ENCODE measurements at regions not wholly inside any gene's neighbourhood (a gene's known extent, or its start where the extent isn't known, plus 50 kb on each side); places are given as distances from the start of the nearest gene placed in this dataset.
A peak's percentile ranks its signal among the peaks of the same experiment; 100 is the strongest.
"Not testable (repeated sequence)": the region's sequence is repeated elsewhere in the genome, so short reads cannot be mapped to it uniquely, and the experiment has no call there.

DNA sequence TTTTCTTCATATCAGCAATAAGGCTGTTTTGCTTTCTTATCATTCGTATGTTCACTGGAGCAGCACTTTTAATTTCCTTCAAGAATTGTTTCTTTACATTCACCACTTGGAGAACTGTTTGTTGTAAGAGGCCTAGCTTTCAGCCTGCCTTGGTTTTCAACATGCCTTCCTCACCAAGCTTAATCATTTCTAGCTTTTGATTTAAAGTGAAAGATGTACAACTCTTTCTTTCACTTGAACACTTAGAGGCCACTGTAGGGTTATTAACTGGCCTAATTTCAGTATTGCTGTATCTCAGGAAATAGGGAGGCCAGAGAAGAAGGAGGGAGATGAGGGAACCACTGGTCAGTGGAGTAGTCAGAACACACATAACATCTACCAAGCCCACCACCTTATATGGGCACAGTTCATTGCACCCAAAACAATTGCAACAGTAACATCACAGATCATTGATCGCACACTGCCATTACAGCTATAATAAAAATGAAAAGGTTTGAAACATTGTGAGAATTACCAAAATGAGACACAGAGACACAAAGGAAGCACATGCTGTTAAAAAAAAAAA is 181.4 kb upstream of the TUBA3C start:
- ATAC-seq (no peak), DNase-seq (ENCODE audit: low spot score) (no peak)

GRCh38 chr13:19359697-19360096 is 178.1 kb upstream of the TUBA3C start:
- DNase-seq (ENCODE audit: low spot score); ATAC-seq: not testable (repeated sequence)

DNA sequence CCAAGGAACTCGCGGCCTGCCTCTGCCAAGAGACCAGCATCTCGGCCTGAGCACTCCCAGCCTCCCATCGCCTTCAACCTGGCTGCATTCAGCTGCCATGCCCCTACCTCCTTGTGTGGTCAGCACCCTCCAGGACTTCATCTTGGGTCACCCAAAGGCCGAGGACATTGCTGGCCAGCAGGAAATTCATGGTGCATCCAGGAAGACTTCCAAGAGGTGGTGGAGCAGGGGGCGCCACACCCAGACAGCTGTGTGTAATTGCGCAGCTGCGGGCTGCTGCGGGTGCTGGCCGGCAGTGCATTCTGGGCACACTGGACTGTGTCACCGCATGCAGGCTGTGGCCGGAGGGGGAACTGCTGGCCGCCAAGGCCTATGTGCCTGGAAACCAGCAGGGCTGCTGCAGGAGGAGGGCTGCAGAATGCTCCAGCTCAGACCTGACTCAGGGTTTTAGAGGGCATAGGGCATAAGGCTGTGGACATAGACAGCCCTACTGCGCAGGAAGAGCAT is 164.3 kb upstream of the TUBA3C start:
- no peak for DNase-seq (ENCODE audit: low spot score)
- ATAC-seq: no peak

GRCh38 chr13:19345158-19345557 is 163.5 kb upstream of the TUBA3C start:
- DNase-seq (ENCODE audit: low spot score): no peak

DNA sequence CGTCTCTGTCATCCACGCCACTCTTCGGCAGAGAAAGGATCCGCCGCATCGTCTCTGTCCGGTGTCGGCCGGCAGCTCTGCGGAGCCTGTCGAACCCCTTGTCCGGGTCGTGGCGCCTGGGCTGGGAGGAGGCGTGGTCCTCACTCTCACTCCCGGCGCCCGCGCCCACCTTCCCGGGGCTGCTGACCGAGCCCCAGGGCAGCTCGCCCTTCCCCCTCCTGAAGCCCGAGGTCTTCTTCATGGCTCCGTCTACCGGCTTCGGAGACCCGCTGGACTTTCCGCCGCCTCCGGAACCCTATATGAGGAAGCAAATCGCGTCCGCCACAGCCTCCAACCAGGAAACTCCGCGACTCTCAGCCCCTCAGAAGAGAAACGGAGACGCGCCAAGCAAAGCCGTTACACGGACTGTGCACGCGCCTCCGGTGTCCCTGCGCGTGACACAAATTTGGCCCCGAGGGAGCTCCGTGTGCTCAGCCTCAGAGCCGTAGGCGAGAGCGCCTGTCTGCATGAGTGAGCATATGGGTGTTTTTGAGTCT is 163.0 kb upstream of the TUBA3C start:
- DNase-seq (ENCODE audit: low spot score): not testable (repeated sequence)
- peak; percentile 46 for ATAC-seq

More at GRCh38 chr13:19345158-19345557, 163.5 kb upstream of the TUBA3C start:
- no peak for ATAC-seq

DNA sequence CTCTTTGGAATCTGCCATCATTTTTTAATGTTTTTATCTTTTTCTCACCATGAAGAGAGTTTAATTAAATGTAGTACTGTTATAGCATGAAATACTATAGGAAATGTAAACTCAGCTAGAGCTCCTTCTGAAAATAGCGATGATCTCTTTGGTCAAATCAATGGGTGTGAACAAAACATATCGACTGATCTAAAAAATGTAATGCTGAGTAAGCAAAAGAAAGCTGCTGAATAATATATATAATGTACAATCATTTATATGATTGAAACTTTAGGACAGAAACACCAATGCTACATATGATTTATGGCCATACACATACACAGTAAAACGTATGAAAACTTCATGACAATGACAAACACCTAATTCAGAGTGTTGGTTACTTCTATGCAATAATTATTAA is 150.8 kb upstream of the TUBA3C start:
- DNase-seq (ENCODE audit: low spot score) (no peak), ATAC-seq (no peak)

DNA sequence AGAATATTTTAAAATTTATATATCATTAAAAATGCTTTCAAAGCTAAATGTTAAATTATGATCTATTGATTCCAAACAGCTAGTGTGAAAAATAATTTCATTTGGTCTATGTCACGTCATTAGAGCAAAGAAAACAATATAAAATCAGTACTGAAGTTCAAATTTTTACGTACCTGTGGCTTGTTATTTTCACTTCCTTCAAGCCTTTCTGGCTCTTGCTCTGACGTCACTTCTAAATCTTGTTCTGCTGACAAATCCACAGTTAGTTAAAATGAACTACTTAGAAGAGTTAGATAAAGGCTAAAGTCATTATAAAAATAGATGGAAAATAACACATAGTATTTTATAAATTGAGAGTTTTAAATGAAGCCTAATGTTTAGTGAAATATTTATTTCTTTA is 147.7 kb upstream of the TUBA3C start:
- no peak for ATAC-seq

GRCh38 chr13:19324325-19324724 is 142.7 kb upstream of the TUBA3C start:
- ATAC-seq: no peak
- no peak for DNase-seq (ENCODE audit: low spot score)

More for the DNA sequence above, 147.7 kb upstream of the TUBA3C start:
- no peak for DNase-seq (ENCODE audit: low spot score)

- DNase-seq (ENCODE audit: low spot score): no peak
- no peak for ATAC-seq
These were observed 139.6 kb upstream of the TUBA3C start for GRCh38 chr13:19321222-19321621.

GRCh38 chr13:19305434-19305833 is 123.8 kb upstream of the TUBA3C start:
- no peak for DNase-seq (ENCODE audit: low spot score)
- no peak for ATAC-seq

GRCh38 chr13:19289180-19289579 is 107.6 kb upstream of the TUBA3C start:
- ATAC-seq: no peak
- DNase-seq (ENCODE audit: low spot score): no peak

DNA sequence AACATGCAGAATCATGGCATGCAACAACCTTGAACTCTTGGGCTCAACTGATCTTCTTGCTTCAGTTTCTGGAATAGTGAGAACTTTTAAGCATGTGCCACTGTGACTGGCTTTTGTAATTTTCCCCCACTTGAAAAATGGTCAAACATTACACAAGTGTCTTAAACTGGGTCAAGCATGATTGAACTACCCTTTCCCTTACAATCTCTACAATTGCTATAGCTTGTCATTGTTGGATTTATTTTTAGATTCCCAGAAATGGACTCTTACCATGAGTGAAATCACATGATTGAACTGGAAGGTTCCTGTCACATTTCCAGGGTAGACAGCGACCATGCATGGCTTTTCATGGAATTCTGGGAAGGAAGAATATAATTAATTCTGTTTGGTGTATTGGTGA is 102.2 kb upstream of the TUBA3C start:
- ATAC-seq (no peak), DNase-seq (ENCODE audit: low spot score) (no peak)

DNA sequence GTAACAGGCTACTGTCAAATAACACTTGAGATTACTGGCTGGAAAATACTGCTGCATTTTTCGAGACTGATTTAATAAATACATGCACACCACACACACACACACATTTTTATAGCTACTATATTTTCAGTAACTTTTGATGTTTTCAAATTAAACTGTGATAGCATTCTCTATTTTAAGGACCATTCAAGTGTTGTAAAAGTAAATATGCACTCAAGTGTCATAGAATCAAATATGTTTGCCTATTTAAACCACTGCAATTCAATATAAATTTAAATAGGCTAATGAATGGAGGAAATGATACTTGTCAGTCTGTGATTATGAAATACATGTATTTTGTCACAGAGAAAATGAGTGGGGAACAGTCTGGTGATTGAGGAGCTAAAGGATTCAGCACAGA is 86.7 kb upstream of the TUBA3C start:
- DNase-seq (ENCODE audit: low spot score): no peak
- ATAC-seq: no peak

- no peak for ATAC-seq
- DNase-seq (ENCODE audit: low spot score): no peak
These were observed 86.1 kb upstream of the TUBA3C start for GRCh38 chr13:19267746-19268145.

- ATAC-seq: no peak
These were observed 85.4 kb upstream of the TUBA3C start for GRCh38 chr13:19266979-19267378.

DNA sequence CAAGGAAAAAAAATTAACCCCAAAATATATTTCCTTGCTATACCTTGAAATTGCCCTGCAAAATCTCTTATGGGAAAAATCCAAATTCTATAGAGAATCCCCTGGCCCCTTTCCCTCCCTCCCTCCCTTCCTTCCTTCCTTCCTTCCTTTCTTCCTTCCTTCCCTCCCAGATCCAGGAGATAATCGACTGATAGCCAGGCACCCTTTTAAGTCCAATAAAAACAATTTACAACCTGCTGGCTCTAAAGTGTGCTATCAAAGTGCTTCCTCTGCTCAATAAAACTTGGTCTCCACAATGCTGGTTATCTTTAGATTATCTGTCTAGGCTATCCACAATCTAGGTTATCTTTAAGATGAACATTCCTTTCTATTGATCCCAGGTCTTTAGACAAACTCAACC is 83.1 kb upstream of the TUBA3C start:
- ATAC-seq: no peak

More at GRCh38 chr13:19266979-19267378, 85.4 kb upstream of the TUBA3C start:
- no peak for DNase-seq (ENCODE audit: low spot score)

GRCh38 chr13:19252381-19252780 is 70.8 kb upstream of the TUBA3C start:
- ATAC-seq (no peak), DNase-seq (ENCODE audit: low spot score) (no peak)

More for the DNA sequence above, 83.1 kb upstream of the TUBA3C start:
- no peak for DNase-seq (ENCODE audit: low spot score)

- no peak for DNase-seq (ENCODE audit: low spot score)
- no peak for ATAC-seq
These were observed 57.7 kb upstream of the TUBA3C start for GRCh38 chr13:19239114-19239860.

All from left lobe of liver (tissue), 2 donors.